ENCODE measurements at regions not wholly inside any gene's neighbourhood (a gene's known extent, or its start where the extent isn't known, plus 50 kb on each side); places are given as distances from the start of the nearest gene placed in this dataset.

GRCh38 chr22:22763512-22763911 lies 119.1 kb downstream of the GGTLC2 start:
- Histone ChIP-seq H3K36me3 (replicated peaks; ENCODE audit: insufficient read depth, low read depth) (no peaks in the 10 kb centered on the region), H3K9me3 (ENCODE audit: low read depth) (no peaks in the 10 kb centered on the region), H2AFZ (no peak overlapping the region), H3K27me3 (no peaks in the 10 kb centered on the region), H3K79me2 (no peaks in the 10 kb centered on the region), H3K4me1 (ENCODE audit: insufficient read depth) (no peaks in the 10 kb centered on the region), H3K4me2 (no peak overlapping the region), H3K9me2 (replicated peaks; ENCODE audit: insufficient read depth) (no peaks in the 10 kb centered on the region), H3K4me3 (no peak overlapping the region), H4K20me1 (ENCODE audit: insufficient read depth, poor library complexity, severe bottlenecking) (no peaks in the 10 kb centered on the region), H3K27ac (no peak overlapping the region)
- no peak for TF ChIP-seq EZH2phosphoT487 (IDR thresholded peaks at IDR 0.05; ENCODE audit: low read depth, severe bottlenecking, unreplicated experiment)
- TF ChIP-seq CTCF (IDR thresholded peaks at IDR 0.05; ENCODE audit: poor library complexity) = no peak
- no peak for TF ChIP-seq EZH2 (IDR thresholded peaks at IDR 0.05; ENCODE audit: borderline replicate concordance)
- DNase-seq (ENCODE audit: low spot score) = no peak
- 72% methylated on average over 4 of the region's 4 CpGs for WGBS (ENCODE audit: low lambda C conversion rate, missing lambda C conversion rate)

- Histone ChIP-seq H3K9me3 (ENCODE audit: low read depth) (no peaks in the 10 kb centered on the region), H4K20me1 (ENCODE audit: insufficient read depth, poor library complexity, severe bottlenecking) (no peaks in the 10 kb centered on the region), H3K27me3 (no peaks in the 10 kb centered on the region), H3K9me2 (replicated peaks; ENCODE audit: insufficient read depth) (no peaks in the 10 kb centered on the region), H3K4me1 (ENCODE audit: insufficient read depth) (no peaks in the 10 kb centered on the region), H3K27ac (no peak overlapping the region), H3K4me3 (no peak overlapping the region), H3K4me2 (no peak overlapping the region), H3K36me3 (replicated peaks; ENCODE audit: insufficient read depth, low read depth) (no peaks in the 10 kb centered on the region), H3K79me2 (no peaks in the 10 kb centered on the region), H2AFZ (no peak overlapping the region)
- no peak for DNase-seq (ENCODE audit: low spot score)
- WGBS (ENCODE audit: low lambda C conversion rate, missing lambda C conversion rate) = 67% methylated on average over 1 of the region's 2 CpGs
- no peak for TF ChIP-seq CTCF (IDR thresholded peaks at IDR 0.05; ENCODE audit: poor library complexity)
- TF ChIP-seq EZH2 (IDR thresholded peaks at IDR 0.05; ENCODE audit: borderline replicate concordance) = no peak
- no peak for TF ChIP-seq EZH2phosphoT487 (IDR thresholded peaks at IDR 0.05; ENCODE audit: low read depth, severe bottlenecking, unreplicated experiment)
Measured at GRCh38 chr22:22764085-22764484, 119.7 kb downstream of the GGTLC2 start.

- H3K27ac ChIP-seq = no peak overlapping the region
- H3K4me1 ChIP-seq (ENCODE audit: insufficient read depth) = no peaks in the 10 kb centered on the region
- H3K9me2 ChIP-seq (replicated peaks; ENCODE audit: insufficient read depth) = no peaks in the 10 kb centered on the region
- H3K79me2 ChIP-seq = no peaks in the 10 kb centered on the region
- H3K27me3 ChIP-seq = no peaks in the 10 kb centered on the region
- no peak for DNase-seq (ENCODE audit: low spot score)
- H2AFZ ChIP-seq = no peak overlapping the region
- H3K4me2 ChIP-seq = no peak overlapping the region
- 57% methylated on average over 10 of the region's 10 CpGs for WGBS (ENCODE audit: low lambda C conversion rate, missing lambda C conversion rate)
- no peak overlapping the region for H3K4me3 ChIP-seq
- H3K36me3 ChIP-seq (replicated peaks; ENCODE audit: insufficient read depth, low read depth) = no peaks in the 10 kb centered on the region
- TF ChIP-seq EZH2 (IDR thresholded peaks at IDR 0.05; ENCODE audit: borderline replicate concordance) = no peak
- no peak for TF ChIP-seq EZH2phosphoT487 (IDR thresholded peaks at IDR 0.05; ENCODE audit: low read depth, severe bottlenecking, unreplicated experiment)
- no peak for TF ChIP-seq CTCF (IDR thresholded peaks at IDR 0.05; ENCODE audit: poor library complexity)
- no peaks in the 10 kb centered on the region for H3K9me3 ChIP-seq (ENCODE audit: low read depth)
- H4K20me1 ChIP-seq (ENCODE audit: insufficient read depth, poor library complexity, severe bottlenecking) = no peaks in the 10 kb centered on the region
Measured at GRCh38 chr22:22767876-22768602, 119.6 kb upstream of the IGLL5 start.

Measured in hepatocyte (in vitro differentiated cells).